CD4-positive, alpha-beta T cell treated with Interleukin-4 for 1 hour (primary cell): ENCODE measurements at regions not wholly inside any gene's neighbourhood (a gene's known extent, or its start where the extent isn't known, plus 50 kb on each side); places are given as distances from the start of the nearest gene placed in this dataset.

Experiments
- DNase-seq, 2 donors: peaks; one replicate each; pipeline ENCODE4 v3.0.0-alpha.2; 2020 to 2022

- no peak for DNase-seq
These were observed 70.0 kb upstream of the ATL2 start for GRCh38 chr2:38446906-38447561.

DNA sequence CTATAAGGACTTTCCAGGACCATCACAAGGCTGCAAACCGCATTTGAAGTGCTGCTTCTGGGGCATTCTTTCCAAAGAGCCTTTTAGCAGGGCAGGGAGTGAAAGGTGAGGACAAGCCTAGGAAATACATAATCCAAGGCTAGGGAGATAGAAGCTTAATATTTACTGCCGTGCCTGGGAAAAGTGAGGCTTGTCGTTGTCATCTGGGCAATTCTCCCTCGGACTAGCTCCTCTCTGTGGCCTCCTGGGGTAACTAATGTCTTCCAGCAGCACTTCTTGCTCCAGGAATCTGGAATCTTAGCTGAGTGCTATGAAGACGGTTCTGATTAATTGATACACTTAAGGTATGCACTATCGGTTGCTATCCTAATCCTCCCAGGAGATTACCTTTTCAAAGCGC, 69.3 kb upstream of the ATL2 start:
- DNase-seq: no peak

DNA sequence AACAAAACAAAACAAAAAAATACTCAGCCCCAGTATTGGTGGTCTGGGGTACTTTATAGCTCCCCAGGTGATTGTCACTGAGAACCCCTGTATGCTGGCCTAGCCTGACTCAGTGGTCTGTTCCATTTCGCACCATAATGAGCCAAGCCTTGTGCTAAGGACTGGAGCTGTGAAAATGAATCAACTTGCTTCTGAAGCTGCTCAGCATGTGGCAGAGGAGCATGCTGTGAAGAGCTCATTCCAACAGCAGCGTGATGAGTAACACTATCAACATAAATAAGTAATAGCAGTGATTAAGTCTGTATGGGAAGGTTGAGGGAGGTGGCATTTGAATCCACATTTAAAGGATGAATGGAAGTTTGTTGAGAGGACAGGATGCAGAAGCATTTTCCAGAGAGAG, 67.2 kb upstream of the ATL2 start:
- DNase-seq: no peak

DNA sequence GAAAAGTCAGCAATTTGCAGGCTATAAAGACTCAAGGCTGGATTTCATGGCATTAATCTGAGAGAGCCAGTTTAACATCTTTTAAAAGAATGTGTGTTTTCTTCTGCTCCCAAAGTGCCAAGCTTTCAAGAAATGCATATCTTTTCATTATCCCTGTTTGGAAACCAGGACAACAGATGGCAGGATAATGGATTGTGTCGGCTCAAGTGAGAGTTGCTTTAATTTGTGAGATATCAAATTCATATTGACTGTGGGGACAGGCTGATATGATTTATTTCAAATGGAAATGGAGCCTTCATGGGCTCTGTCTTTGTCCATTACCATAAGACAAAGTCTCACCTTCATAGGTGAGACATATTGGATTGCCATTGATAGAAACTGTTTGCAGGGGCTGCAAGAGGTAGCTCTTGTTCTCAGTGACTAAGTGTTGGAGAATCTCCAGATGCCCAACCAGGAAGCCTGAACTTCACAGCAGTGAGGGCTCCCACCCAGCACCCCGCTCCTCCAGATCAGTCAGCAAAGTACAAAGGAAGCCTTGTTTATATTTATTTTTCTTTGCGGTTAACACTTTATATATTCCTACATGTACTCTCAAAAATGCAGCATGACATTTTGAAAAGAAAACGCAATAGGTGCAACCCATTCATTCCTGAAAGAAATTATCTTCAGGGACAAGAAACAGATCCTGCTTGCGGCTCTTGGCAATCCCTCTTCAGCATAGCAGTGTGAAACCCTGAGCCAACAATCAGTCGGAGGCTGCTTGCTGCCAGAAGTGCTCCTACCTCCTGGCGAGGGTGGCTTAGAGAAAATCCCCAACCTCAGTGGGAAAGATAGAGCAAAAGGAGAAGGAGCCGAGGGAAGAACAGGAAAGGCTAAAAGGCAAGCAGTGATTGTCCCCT, 65.8 kb upstream of the ATL2 start:
- DNase-seq: no peak

DNA sequence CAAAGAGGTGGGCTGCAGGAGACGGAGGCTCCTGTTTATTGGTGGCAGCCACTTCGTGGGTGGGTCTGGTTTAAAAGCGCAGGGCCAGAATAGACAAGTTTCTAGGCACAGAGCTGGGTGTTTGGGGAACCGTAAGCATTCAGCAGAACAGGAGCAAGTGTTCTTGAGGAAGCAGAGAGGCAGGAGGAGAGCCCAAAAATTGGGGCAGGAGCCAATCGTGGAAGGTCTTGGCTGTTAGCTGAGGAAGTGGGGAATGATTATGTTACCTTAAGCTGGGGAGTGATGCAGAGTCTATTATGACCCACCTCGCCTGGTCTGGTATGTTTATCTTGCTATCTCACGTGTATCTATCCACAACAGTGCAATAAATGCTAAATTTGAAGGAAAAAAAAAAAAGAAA, 64.3 kb upstream of the ATL2 start:
- no peak for DNase-seq

DNA sequence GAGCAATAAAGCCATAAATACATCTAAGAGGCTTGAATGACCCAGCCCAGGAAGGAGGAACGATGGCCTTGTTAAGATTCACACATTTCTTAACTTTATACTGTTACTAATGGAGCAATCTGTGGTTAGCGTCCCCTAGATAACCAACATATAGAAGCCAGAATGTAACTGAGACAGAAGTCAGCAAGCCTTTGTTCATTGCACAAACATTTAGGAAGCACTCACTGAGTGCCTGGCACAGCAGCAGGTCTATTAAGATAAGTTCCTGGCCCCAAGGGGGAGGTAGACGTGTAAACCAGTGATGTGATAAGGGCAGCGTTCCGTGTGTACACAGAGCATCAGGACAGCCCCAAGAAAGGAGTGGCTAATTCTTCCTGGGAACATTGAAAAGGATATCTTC, 63.6 kb upstream of the ATL2 start:
- DNase-seq: no peak

DNA sequence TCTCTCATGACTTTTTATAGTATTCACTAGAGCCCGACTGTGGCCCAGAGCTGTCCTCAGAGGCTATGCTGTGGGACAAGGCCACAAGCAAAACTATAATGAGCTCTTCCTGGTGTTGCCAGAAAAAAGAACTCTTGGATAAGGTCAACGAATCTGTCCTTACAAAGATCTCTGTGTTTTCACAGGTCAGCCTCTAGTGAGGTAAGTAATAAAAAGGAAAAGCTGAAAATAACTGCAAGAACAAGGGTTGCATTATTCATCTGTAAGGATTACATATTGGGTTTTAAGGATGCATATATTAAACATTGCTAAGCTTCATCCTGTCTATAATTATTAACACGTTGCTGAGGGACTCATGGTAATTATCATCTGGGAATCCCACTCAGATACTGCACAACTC, 62.8 kb upstream of the ATL2 start:
- DNase-seq: no peak

- DNase-seq: no peak
These were observed 62.0 kb upstream of the ATL2 start for GRCh38 chr2:38438883-38439612.

DNA sequence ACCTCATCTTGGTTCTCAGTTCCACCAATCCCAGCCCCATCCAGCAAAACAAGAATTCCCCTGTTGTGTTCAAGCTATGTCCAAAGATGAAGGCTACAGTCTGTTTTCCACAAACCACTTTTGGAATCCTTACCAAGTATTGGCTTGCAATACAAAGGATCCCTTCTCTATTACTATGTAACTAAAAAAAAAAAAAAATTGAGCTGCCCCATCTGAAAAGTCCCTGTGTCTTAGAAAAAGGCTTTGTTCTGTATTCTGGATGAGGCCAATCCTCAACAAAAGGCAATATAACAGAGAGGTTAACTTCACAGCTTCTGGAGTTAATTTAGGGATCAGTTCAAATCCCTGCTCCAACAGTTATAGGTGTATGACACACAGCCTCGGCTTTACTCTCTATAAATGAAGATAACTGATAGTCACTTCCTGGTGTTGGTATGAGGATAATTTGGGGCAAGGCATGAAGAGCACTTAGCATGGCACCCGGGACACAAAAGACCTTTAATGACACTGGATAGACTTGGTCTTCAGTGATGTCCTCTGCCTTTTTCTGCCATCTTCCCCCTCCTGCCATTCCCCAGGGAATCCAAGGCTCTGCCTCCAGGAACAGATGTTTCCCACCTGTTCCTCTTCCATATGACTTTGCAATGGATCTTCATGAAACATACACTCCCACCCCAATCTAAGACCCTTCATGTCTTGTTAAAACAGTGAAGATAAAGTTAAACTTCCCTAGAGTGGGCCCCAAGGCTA, 61.2 kb upstream of the ATL2 start:
- DNase-seq: no peak

DNA sequence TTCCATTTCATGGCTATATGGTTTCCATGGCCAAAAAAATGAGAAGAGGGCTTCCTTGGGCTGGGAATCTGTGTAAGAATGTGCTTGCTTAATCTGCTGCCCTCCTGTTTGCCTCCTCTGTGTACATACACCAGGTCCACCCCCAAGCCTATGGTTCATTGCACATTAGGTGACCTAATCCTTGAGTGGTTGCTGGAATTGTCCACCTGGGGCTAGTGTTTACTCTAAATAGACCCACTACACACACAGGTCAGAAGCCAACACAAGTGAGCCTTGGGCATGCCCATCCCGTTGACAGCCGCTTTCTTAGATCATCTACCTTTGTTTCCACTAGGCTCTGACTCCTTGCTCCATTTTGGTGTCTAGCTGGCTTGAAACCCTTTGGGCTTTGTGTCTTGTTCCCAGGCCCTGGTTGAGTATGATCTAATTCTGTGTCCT, 59.2 kb upstream of the ATL2 start:
- DNase-seq: no peak

GRCh38 chr2:38435775-38436174, 58.7 kb upstream of the ATL2 start:
- DNase-seq: no peak

- no peak for DNase-seq
These were observed 57.5 kb upstream of the ATL2 start for GRCh38 chr2:38434595-38434994.

DNA sequence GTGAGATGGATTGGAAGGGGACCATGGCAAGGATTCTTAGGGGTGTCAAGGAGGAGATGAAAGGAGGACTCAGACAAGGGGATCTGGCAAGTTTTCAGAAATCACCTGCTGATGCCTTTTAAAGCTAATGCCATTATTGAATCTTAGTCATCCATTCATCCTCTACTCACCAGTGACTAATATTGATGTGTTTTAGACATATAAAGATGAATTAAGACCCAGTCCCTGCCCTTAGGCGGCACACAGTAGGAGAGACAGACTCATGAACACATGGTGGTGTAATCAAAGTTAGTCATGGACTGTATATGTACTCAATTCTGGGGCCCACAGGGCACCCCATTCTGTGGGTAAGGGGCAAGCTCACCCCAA, 56.5 kb upstream of the ATL2 start:
- no peak for DNase-seq

DNA sequence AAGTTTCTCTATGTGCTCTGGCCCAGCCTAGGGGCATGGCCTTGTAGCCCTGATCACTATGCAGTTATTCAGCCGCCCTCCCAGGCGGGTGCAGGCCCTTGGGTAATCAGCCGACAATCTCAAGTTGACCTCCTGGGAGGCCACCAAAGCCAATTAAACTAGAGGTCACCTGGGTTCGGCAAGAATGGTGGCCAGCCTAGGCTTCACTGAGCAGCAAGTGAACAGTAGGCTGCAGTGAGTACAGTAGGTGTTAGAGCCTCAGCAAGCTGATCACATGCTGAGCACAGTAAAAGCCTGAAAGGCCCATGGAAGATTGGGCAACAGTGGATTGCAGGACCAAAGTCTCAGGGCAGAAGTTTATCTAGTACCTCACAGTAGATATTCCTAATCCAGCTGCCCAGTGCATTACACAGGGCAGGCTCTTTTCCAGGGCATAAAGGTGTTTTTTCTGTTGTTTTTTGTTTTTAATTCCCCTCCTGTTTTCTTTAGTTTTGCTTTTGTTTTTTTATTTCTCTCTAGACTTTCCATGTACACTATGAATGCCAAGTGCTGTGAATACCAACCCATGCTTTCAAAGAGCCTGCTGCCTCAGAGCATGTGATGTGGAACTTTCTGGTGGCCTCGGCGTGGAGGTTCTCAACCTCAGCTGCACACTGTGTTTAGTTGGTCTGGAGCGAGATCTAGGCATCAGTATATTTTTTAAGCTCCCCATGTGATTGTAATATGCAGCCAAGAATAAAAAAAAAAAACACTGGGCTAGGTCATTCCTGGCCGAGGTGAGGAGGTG, 55.9 kb upstream of the ATL2 start:
- no peak for DNase-seq

- DNase-seq: no peak
These were observed 53.6 kb upstream of the ATL2 start for GRCh38 chr2:38430597-38431207.

GRCh38 chr2:38430196-38430595, 53.1 kb upstream of the ATL2 start:
- no peak for DNase-seq

GRCh38 chr2:38427936-38428335, 50.9 kb upstream of the ATL2 start:
- DNase-seq: no peak

DNA sequence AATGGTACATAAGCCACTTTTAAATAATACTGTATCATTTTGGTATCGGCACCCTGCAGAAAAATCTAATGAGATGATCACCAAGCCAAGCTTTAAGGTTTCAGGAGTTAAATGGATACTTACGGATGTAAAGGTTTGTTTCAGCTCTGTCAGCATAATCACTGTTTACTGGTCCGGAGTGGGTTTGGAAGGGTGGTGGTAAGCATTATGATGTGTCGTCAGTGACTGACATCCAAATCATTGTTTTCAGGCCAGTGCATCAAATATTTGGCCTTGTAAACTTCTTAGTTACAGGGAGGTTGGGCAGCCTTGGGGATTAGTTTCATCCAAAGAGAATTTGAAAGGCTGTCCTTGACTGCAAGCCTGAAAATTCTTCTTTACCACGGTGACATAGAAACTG, 50.0 kb upstream of the ATL2 start:
- no peak for DNase-seq
